ENCODE measurements at regions not wholly inside any gene's neighbourhood (a gene's known extent, or its start where the extent isn't known, plus 50 kb on each side); places are given as distances from the start of the nearest gene placed in this dataset.

GRCh38 chr16:86046026-86046425, 147.1 kb downstream of the IRF8 start:
- TF ChIP-seq EZH2 (optimal IDR thresholded peaks at IDR 0.05; ENCODE audit: low read depth, low read length) = no peak
- TF ChIP-seq, protein P1, sequence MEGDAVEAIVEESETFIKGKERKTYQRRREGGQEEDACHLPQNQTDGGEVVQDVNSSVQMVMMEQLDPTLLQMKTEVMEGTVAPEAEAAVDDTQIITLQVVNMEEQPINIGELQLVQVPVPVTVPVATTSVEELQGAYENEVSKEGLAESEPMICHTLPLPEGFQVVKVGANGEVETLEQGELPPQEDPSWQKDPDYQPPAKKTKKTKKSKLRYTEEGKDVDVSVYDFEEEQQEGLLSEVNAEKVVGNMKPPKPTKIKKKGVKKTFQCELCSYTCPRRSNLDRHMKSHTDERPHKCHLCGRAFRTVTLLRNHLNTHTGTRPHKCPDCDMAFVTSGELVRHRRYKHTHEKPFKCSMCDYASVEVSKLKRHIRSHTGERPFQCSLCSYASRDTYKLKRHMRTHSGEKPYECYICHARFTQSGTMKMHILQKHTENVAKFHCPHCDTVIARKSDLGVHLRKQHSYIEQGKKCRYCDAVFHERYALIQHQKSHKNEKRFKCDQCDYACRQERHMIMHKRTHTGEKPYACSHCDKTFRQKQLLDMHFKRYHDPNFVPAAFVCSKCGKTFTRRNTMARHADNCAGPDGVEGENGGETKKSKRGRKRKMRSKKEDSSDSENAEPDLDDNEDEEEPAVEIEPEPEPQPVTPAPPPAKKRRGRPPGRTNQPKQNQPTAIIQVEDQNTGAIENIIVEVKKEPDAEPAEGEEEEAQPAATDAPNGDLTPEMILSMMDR (IDR thresholded peaks at IDR 0.05; ENCODE audit: low read length) = no peak
